Panc1 (cell line): ENCODE measurements at regions not wholly inside any gene's neighbourhood (a gene's known extent, or its start where the extent isn't known, plus 50 kb on each side); places are given as distances from the start of the nearest gene placed in this dataset.

Experiments used
- ATAC-seq: fragments of 200-7000 bp; cut with Tn5 transposase; 2 replicates; pipeline ENCODE4 v1.9.1; 2020; ENCODE audit warnings: mild to moderate bottlenecking, moderate library complexity
- BruUV-seq: library from RNA; stranded (reverse); fragments of 400-500 nt; replicated peaks from 2 replicates; lab custom pipeline; 2021; lab: Mats Ljungman, UMichigan
- CTCF ChIA-PET: fragments of 300-600 bp; sonication (Branson Sonifier 250); formaldehyde crosslinking; loops from one replicate; lab custom pipeline; 2022; ENCODE audit warnings: antibody characterized with exemption; lab: Charles Lee
- POLR2A ChIA-PET: fragments of 300-600 bp; sonication (Branson Sonifier 250); formaldehyde crosslinking; loops from one replicate; lab custom pipeline; 2022; ENCODE audit warnings: antibody characterized with exemption; lab: Charles Lee
- DNase-seq: peaks from one replicate; pipeline ENCODE4 v3.0.0-alpha.2; 2010; ENCODE audit warnings: low read depth, low spot score
- H3K27ac ChIP-seq: 2 replicates; pipeline ENCODE4 v1.5.1; 2011; ENCODE audit warnings: mild to moderate bottlenecking, low read length, inconsistent platforms
- H3K27me3 ChIP-seq: fragments of 200-500 bp; sonication (Bioruptor generic); 2 replicates; pipeline ENCODE4 v1.6.0; 2014; ENCODE audit warnings: low read length, inconsistent platforms; ENCODE audit not compliant: control insufficient read depth, insufficient read depth
- H3K36me3 ChIP-seq: fragments of 200-500 bp; sonication (Bioruptor generic); 2 replicates; pipeline ENCODE4 v1.5.1; 2014; ENCODE audit warnings: inconsistent platforms, mild to moderate bottlenecking, low read length, moderate library complexity; ENCODE audit not compliant: control insufficient read depth, insufficient read depth
- H3K4me1 ChIP-seq: 2 replicates; pipeline ENCODE4 v1.5.1; 2011; ENCODE audit warnings: inconsistent platforms, mild to moderate bottlenecking, low read length, moderate library complexity; ENCODE audit not compliant: control insufficient read depth, insufficient read depth
- H3K4me3 ChIP-seq, 2 experiments: 2 replicates each; pipeline ENCODE4 v1.5.1; 2011 to 2012; ENCODE audit warnings: low read depth in 2 of 2, low read length in 2 of 2, mild to moderate bottlenecking in 2 of 2, inconsistent platforms in 1 of 2, moderate library complexity in 1 of 2
- H3K9me3 ChIP-seq: fragments of 200-500 bp; sonication (Bioruptor generic); 2 replicates; pipeline ENCODE4 v1.5.1; 2014; ENCODE audit warnings: low read depth, mild to moderate bottlenecking, inconsistent platforms, low read length, moderate library complexity; ENCODE audit not compliant: control insufficient read depth, insufficient read depth
- POLR2AphosphoS5 ChIP-seq: IDR thresholded peaks from 2 replicates; pipeline ENCODE4 v1.6.1; 2012; ENCODE audit warnings: mild to moderate bottlenecking, low read depth, low read length, moderate library complexity
- SIN3A ChIP-seq: IDR thresholded peaks from 2 replicates; pipeline ENCODE4 v1.6.1; 2012; ENCODE audit warnings: low read depth, mild to moderate bottlenecking, low read length, moderate library complexity, borderline replicate concordance; ENCODE audit not compliant: insufficient read depth
- TCF7L2 ChIP-seq: IDR thresholded peaks from 2 replicates; pipeline ENCODE4 v1.6.1; 2011; ENCODE audit warnings: mild to moderate bottlenecking, low read depth, low read length, inconsistent platforms
- in situ Hi-C: cut with HindIII; loops from 2 replicates; pipeline ENCODE4 v1.10.0; 2016; ENCODE audit warnings: low sequenced_read_pairs, low pct_unique_long_range_greater_than_20kb
- intact Hi-C: fragments of 100-400 bp; cut with micrococcal nuclease; formaldehyde crosslinking; loops from one replicate; pipeline ENCODE4 v1.10.0; 2022; ENCODE audit not compliant: unreplicated experiment
- TF ChIP-seq, protein P1 (sequence below), 2 experiments: IDR thresholded peaks; 2 replicates each; pipeline ENCODE4 v1.6.1; 2011 to 2012; ENCODE audit warnings: low read depth in 2 of 2, control low read depth in 1 of 2, low read length in 1 of 2, mild to moderate bottlenecking in 1 of 2, moderate library complexity in 1 of 2; ENCODE audit not compliant: insufficient read depth in 1 of 2
- TF ChIP-seq, protein P2 (sequence below): fragments of 450-650 bp; IDR thresholded peaks from 2 replicates; pipeline ENCODE4 v1.5.1; 2017; ENCODE audit warnings: mild to moderate bottlenecking

- no TSS peak for BruUV-seq
- peaks cover 3% of the 10 kb centered on the region; the same call in 1 of the 2 replicates for H3K9me3 ChIP-seq
- H3K27me3 ChIP-seq: no peaks in the 10 kb centered on the region
- ChIA-PET POLR2A (no interaction called here), CTCF (no interaction called here)
- H3K4me3 ChIP-seq: no peak overlapping the region
- H3K36me3 ChIP-seq: no peaks in the 10 kb centered on the region
- no peaks in the 10 kb centered on the region for H3K4me1 ChIP-seq
- ATAC-seq (no peak), DNase-seq (no peak)
- H3K27ac ChIP-seq: no peak overlapping the region
- in situ Hi-C loops: no loop called here
- TF ChIP-seq, protein P1, sequence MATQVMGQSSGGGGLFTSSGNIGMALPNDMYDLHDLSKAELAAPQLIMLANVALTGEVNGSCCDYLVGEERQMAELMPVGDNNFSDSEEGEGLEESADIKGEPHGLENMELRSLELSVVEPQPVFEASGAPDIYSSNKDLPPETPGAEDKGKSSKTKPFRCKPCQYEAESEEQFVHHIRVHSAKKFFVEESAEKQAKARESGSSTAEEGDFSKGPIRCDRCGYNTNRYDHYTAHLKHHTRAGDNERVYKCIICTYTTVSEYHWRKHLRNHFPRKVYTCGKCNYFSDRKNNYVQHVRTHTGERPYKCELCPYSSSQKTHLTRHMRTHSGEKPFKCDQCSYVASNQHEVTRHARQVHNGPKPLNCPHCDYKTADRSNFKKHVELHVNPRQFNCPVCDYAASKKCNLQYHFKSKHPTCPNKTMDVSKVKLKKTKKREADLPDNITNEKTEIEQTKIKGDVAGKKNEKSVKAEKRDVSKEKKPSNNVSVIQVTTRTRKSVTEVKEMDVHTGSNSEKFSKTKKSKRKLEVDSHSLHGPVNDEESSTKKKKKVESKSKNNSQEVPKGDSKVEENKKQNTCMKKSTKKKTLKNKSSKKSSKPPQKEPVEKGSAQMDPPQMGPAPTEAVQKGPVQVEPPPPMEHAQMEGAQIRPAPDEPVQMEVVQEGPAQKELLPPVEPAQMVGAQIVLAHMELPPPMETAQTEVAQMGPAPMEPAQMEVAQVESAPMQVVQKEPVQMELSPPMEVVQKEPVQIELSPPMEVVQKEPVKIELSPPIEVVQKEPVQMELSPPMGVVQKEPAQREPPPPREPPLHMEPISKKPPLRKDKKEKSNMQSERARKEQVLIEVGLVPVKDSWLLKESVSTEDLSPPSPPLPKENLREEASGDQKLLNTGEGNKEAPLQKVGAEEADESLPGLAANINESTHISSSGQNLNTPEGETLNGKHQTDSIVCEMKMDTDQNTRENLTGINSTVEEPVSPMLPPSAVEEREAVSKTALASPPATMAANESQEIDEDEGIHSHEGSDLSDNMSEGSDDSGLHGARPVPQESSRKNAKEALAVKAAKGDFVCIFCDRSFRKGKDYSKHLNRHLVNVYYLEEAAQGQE (IDR thresholded peaks at IDR 0.05; ENCODE audit: insufficient read depth in 1 of 2, low read depth in 2 of 2, low read length in 1 of 2): no peak
- TF ChIP-seq POLR2AphosphoS5: no peak
- TF ChIP-seq TCF7L2: no peak
- no peak for TF ChIP-seq SIN3A
- TF ChIP-seq, protein P2, sequence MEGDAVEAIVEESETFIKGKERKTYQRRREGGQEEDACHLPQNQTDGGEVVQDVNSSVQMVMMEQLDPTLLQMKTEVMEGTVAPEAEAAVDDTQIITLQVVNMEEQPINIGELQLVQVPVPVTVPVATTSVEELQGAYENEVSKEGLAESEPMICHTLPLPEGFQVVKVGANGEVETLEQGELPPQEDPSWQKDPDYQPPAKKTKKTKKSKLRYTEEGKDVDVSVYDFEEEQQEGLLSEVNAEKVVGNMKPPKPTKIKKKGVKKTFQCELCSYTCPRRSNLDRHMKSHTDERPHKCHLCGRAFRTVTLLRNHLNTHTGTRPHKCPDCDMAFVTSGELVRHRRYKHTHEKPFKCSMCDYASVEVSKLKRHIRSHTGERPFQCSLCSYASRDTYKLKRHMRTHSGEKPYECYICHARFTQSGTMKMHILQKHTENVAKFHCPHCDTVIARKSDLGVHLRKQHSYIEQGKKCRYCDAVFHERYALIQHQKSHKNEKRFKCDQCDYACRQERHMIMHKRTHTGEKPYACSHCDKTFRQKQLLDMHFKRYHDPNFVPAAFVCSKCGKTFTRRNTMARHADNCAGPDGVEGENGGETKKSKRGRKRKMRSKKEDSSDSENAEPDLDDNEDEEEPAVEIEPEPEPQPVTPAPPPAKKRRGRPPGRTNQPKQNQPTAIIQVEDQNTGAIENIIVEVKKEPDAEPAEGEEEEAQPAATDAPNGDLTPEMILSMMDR: no peak
- intact Hi-C loops: no loop called here
Measured at GRCh38 chr3:176286476-176287085, 910.7 kb downstream of the TBL1XR1 start.

GRCh38 chr3:176275538-176275937, 921.7 kb downstream of the TBL1XR1 start:
- ChIA-PET POLR2A (no interaction called here), CTCF (interaction anchor here (0.5 kb wide), 1 partner anchor 132 kb away, joined by 6 read pairs; no protein-coding TSS in a partner anchor)
- BruUV-seq: no TSS peak
- no peaks in the 10 kb centered on the region for H3K36me3 ChIP-seq
- no peak for ATAC-seq
- no peak overlapping the region for H3K27ac ChIP-seq
- in situ Hi-C loops: no loop called here
- no peaks in the 10 kb centered on the region for H3K27me3 ChIP-seq
- intact Hi-C loops: no loop called here
- DNase-seq: no peak
- no peaks in the 10 kb centered on the region for H3K9me3 ChIP-seq
- TF ChIP-seq POLR2AphosphoS5 (no peak), TCF7L2 (no peak)
- TF ChIP-seq, protein P2: no peak
- TF ChIP-seq, protein P1 (IDR thresholded peaks at IDR 0.05; ENCODE audit: insufficient read depth in 1 of 2, low read depth in 2 of 2, low read length in 1 of 2): no peak
- no peak overlapping the region for H3K4me3 ChIP-seq
- H3K4me1 ChIP-seq: no peaks in the 10 kb centered on the region
